Immature natural killer cell (primary cell): ENCODE measurements at regions not wholly inside any gene's neighbourhood (a gene's known extent, or its start where the extent isn't known, plus 50 kb on each side); places are given as distances from the start of the nearest gene placed in this dataset.
"Not testable (repeated sequence)": the region's sequence is repeated elsewhere in the genome, so short reads cannot be mapped to it uniquely, and the experiment has no call there.

Source experiments
- DNase-seq, 3 donors: peaks; one replicate each; pipeline ENCODE4 v3.0.0; 2022; ENCODE audit warnings: mixed read lengths in 1 of 3
- H3K27ac Mint-ChIP-seq, 6 donors: one replicate each; pipeline ENCODE4 v1.8.0; 2020; ENCODE audit warnings: mixed read lengths in 6 of 6, mild to moderate bottlenecking in 5 of 6, inconsistent platforms in 4 of 6, moderate library complexity in 3 of 6
- H3K27me3 Mint-ChIP-seq, 3 donors: one replicate each; pipeline ENCODE4 v1.8.0; 2020 to 2021; ENCODE audit warnings: low read depth in 3 of 3, mild to moderate bottlenecking in 3 of 3, mixed read lengths in 3 of 3, moderate library complexity in 3 of 3, inconsistent platforms in 1 of 3
- H3K36me3 Mint-ChIP-seq, 3 donors: one replicate each; pipeline ENCODE4 v1.8.0; 2020; ENCODE audit warnings: mixed read lengths in 3 of 3, inconsistent platforms in 2 of 3, mild to moderate bottlenecking in 2 of 3
- H3K4me1 Mint-ChIP-seq, 2 donors: one replicate each; pipeline ENCODE4 v1.8.0; 2020; ENCODE audit warnings: inconsistent platforms in 2 of 2, mild to moderate bottlenecking in 2 of 2, mixed read lengths in 2 of 2, moderate library complexity in 1 of 2
- H3K4me3 Mint-ChIP-seq, 5 donors: one replicate each; pipeline ENCODE4 v1.8.0; 2020; ENCODE audit warnings: mild to moderate bottlenecking in 5 of 5, mixed read lengths in 5 of 5, inconsistent platforms in 3 of 5, moderate library complexity in 3 of 5
- H3K9me3 Mint-ChIP-seq, 6 donors: one replicate each; pipeline ENCODE4 v1.8.0; 2020; ENCODE audit warnings: mild to moderate bottlenecking in 6 of 6, mixed read lengths in 6 of 6, inconsistent platforms in 4 of 6, moderate library complexity in 3 of 6

DNA sequence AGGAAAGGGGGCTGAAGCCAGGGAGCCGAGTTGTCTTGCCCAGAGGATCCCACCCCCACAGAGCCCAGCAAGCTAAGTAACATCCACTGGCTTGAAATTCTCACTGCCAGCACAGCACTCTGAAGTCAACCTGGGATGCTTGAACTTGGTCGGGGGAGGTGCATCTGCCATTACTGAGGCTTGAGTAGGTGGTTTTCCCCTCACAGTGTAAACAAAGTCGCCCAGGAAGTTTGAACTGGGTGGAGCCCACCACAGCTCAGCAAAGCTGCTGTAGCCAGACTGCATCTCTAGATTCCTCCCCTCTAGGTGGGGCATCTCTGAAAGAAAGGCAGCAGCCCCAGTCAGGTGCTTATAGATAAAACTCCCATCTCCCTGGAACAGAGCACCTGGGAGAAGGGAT is 54.3 kb upstream of the GRIA3 start:
- H3K27ac Mint-ChIP-seq, DNase-seq, H3K4me3 Mint-ChIP-seq, H3K9me3 Mint-ChIP-seq, H3K36me3 Mint-ChIP-seq, H3K27me3 Mint-ChIP-seq, H3K4me1 Mint-ChIP-seq: not testable (repeated sequence)
